CD4-positive, alpha-beta T cell treated with Interleukin-17A for 4 hours (primary cell): ENCODE measurements at regions not wholly inside any gene's neighbourhood (a gene's known extent, or its start where the extent isn't known, plus 50 kb on each side); places are given as distances from the start of the nearest gene placed in this dataset.
"Not testable (repeated sequence)": the region's sequence is repeated elsewhere in the genome, so short reads cannot be mapped to it uniquely, and the experiment has no call there.

Experiments
- DNase-seq: peaks from one replicate; pipeline ENCODE4 v3.0.0-alpha.2; 2020; ENCODE audit warnings: mixed read lengths

GRCh38 chr11:81970886-81971285 lies 762.8 kb downstream of the FAM181B start:
- DNase-seq, result no peak

DNA sequence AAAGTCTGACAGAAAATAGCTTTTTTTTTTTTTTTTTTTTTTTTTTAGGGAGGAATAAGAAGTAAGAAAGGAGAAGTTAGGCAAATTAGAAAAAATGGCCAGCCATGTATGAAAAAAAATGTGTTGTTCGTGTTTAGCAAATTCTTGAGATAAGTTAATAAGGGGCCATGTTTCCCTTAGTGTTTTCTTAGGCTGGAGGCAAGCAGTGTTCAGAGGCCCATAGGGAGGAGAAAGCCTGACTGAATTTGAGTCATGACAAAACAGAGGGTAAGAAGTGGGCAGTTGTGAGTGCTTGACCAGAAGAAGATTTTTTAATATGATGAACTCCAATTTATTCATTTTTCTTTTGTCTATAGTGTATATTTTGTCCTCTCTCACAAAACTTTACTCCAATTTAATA lies 766.4 kb downstream of the FAM181B start:
- no peak for DNase-seq

GRCh38 chr11:81966340-81966739 lies 767.3 kb downstream of the FAM181B start:
- no peak for DNase-seq

- DNase-seq, result no peak
These were observed 770.6 kb downstream of the FAM181B start for GRCh38 chr11:81963018-81963417.

DNA sequence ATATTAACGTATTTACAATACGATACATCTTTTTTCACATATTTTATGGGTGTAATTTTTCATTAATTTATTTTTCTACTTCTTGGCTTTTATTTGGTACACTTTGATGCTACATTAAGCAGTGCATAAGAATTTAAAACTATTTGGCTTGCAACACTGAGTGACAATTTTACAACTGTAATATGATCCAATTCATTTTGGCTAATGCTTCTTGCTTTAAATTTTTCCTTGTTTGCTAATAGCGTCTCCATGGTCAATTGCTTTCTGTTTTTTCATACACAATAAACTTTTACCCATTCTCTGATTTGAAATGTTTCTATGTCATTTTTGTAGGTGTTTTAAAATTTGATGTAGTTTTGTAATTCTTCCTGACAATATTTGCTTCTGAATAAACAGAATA lies 773.2 kb downstream of the FAM181B start:
- DNase-seq, result no peak

- DNase-seq, result no peak
These were observed 774.3 kb downstream of the FAM181B start for GRCh38 chr11:81959341-81959740.

DNA sequence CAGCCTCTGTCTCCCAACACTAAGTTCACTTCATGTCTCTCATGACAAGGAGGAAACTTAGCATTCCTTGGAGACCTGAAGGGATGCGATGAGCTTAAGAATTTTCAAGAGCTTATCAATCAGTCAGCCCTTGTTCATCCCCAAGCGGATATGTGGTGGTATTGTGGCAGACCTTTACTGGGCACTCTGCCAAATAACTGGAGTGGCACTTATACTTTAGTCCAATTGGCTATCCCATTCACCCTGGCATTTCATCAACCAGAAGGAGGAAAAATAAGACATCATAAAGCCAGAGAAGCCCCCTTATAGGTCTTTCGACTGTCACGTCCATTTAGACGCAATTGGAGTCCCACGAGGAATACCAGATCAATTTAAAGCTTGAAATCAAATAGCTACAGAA lies 779.4 kb downstream of the FAM181B start:
- not testable (repeated sequence) for DNase-seq

DNA sequence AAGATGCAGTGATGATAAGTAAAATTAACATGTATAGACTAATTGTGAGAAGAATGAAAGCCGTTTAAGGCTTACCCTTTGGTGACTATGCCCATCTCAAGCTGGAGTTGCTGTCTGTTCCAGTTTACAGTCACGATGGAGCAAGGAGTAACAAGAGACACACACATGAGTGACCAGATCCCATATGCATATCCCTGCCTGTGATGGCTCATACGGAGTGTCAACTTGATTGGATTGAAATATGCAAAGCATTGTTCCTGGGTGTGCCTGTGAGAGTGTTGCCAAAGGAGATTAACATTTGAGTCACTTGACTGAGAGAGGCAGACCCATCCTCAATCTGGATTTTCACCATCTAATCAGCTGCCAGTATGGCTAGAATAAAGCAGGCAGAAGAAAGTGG lies 786.8 kb downstream of the FAM181B start:
- no peak for DNase-seq

DNA sequence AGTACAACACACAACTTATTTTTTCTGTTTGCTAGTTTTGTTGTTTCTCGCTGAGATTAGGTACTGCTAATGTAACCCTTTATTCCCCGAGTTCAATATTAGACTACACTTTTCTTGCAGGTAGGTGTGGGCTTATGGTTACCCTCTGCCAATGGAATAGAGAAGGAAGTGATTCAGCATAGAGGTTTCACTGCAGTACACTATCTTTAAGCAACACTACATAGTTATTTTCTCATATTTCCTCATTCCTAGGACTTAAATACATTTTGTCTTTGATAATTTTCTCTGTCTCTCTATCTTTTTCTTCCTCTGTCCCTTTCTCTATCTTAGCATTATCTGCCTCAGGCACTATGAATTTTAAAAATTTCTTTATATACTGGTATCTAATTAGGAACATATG lies 791.0 kb downstream of the FAM181B start:
- no peak for DNase-seq

GRCh38 chr11:81941998-81942397 lies 791.7 kb downstream of the FAM181B start:
- DNase-seq, result no peak

GRCh38 chr11:81932303-81932702 lies 801.4 kb downstream of the FAM181B start:
- DNase-seq, result no peak

- DNase-seq, result no peak
These were observed 813.5 kb downstream of the FAM181B start for GRCh38 chr11:81920205-81920604.

GRCh38 chr11:81916451-81916850 lies 817.2 kb downstream of the FAM181B start:
- DNase-seq, result no peak

GRCh38 chr11:81915045-81915444 lies 818.6 kb downstream of the FAM181B start:
- DNase-seq, result no peak

- DNase-seq, result no peak
These were observed 819.9 kb downstream of the FAM181B start for GRCh38 chr11:81913793-81914192.

DNA sequence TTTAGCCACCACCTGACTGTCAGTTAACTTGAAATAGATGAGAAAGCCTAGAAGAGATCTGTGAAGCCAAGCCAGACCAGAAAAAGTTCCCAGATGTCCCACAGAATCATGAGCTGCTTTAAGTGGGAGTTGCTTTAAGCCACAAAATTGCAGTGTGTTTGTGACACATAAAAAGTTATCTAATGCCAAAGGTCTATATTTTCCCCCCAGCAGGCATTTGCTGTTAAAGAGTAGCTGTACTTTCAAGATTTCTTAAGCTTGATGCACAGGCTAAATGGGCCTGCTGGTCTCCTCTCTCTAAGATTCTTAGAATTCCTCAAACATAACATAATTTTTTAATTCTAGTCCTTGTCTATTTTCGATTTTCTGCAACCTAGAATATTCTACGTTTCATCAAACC lies 825.7 kb downstream of the FAM181B start:
- DNase-seq, result no peak

GRCh38 chr11:81899156-81899555 lies 834.5 kb downstream of the FAM181B start:
- DNase-seq, result no peak

- DNase-seq, result no peak
These were observed 836.0 kb downstream of the FAM181B start for GRCh38 chr11:81897639-81898038.

DNA sequence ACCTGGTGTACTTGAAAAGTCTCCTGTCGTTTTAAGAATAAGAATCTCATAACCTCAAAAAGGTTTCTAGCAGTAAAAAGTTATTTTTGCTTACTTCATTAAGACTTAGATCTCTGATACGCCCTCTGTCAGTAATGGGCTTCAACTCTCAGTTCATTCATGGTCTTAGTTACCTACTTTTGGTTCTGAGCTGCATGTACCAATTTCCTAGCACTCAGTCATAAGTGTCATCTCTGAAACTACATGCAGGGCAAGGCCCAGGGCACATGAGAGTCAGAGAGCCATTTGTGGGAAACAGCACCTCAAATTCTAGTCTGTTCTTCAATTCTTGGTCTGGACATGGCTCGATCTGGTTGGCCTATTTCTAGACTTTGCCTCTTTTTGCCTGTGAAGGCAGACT lies 838.4 kb downstream of the FAM181B start:
- no peak for DNase-seq

GRCh38 chr11:81892770-81893635 lies 840.7 kb downstream of the FAM181B start:
- no peak for DNase-seq

DNA sequence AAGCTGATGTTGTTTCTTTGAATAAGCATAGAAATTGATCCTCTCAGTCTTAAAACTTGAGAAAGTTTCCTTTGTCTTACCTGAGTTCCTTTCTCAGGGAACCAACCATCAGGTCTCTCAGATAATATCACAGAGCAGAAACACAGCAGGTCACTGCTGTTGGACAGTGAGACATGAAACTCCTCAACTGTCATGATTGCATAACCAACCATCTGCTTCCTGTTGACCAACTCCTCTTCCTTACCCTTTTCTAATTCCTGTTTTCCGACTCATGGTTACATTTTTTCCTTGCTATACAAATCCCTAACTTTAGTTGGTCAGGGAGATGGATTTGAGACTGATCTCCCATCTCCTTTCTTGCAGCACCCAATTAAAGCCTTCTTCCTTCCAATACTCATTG lies 845.3 kb downstream of the FAM181B start:
- DNase-seq, result no peak

DNA sequence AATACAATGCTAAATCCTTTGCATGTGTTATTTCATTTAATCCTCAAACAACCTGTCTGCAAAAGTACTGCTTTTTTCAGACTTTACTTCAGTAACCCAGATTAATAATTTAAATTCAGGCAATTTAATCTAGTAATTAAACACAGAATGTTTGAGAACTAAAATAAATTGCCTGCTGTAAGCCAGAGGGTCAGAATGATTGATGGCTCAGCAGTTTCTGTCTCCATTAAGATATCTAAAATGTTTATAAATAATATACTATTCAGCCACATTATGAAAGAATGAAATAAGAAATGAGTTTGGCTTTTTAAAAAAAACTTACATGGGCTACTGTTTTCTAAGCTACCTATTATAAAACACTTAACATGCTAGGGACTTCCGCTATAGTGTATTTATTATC lies 846.0 kb downstream of the FAM181B start:
- DNase-seq, result no peak

DNA sequence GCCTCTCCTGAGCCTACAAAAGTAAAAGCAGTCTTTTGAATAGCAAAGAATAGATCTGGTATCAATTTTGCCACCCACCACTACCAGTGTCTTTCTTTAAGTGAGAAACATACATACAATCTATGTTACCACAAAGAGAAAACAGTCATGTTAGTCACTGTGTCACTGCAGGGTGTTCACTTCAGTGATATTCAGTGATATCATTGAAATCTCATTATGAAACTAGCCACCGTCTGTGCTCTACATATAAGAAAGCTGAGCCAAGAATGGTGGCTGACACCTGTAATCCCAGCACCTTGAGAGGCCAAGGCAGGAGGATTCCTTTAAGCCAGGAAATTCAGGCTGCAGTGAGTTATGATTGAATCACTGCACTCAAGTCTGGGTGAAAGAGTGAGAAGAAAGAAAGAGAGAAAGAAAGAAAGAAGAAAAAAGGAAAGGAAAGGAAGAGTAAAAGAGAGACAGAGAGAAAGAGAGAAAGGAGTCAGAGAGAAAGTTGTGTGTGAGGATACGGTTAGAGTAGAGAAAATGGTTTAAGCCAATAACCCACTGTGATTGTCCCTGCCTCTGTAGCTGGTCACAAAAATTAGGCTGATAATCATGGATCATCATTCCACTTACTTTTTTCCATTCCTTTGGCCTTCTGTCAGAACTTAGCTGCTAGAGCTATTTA lies 847.1 kb downstream of the FAM181B start:
- no peak for DNase-seq

DNA sequence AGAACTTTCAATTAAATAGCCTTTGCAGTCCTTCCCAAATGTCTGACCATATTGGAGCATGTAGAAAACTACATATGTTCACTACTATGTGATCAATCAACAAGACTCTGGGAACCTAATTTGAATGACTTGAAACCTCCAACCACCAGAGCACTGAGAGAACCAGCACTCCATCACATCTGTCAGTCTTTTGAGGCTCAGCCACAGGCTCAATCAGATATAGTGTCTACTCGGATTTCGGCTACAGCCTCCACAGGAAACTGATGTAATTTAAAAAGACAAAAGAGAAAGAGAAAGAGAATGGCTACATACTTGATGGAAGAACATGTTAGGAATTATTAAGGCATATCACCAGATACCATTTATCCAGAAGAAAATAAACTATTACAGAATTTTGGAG lies 859.0 kb downstream of the FAM181B start:
- peak; percentile 13 for DNase-seq

- no peak for DNase-seq
These were observed 862.8 kb downstream of the FAM181B start for GRCh38 chr11:81870815-81871214.
